Large intestine (tissue), 3 donors: ENCODE measurements at regions not wholly inside any gene's neighbourhood (a gene's known extent, or its start where the extent isn't known, plus 50 kb on each side); places are given as distances from the start of the nearest gene placed in this dataset.

Source experiments
- DNase-seq, 2 donors: peaks; one replicate each; pipeline versions ENCODE4 v3.0.0 to v3.0.0-alpha.2; 2013
- H3K27ac ChIP-seq: one replicate; pipeline ENCODE4 v1.5.1; 2013; ENCODE audit warnings: low read length
- H3K27me3 ChIP-seq: 2 replicates; pipeline ENCODE4 v1.6.1; 2013; ENCODE audit warnings: low read length; ENCODE audit not compliant: control insufficient read depth, insufficient read depth
- H3K36me3 ChIP-seq: 2 replicates; pipeline ENCODE4 v1.6.1; 2013; ENCODE audit warnings: low read length; ENCODE audit not compliant: control insufficient read depth, insufficient read depth
- H3K4me1 ChIP-seq: one replicate; pipeline ENCODE4 v1.6.1; 2013; ENCODE audit warnings: low read length; ENCODE audit not compliant: control insufficient read depth, insufficient read depth
- H3K4me3 ChIP-seq: one replicate; pipeline ENCODE4 v1.5.1; 2013; ENCODE audit warnings: low read length
- H3K9me3 ChIP-seq: one replicate; pipeline ENCODE4 v1.6.1; 2013; ENCODE audit warnings: mild to moderate bottlenecking, low read depth, low read length, moderate library complexity; ENCODE audit not compliant: control insufficient read depth
- WGBS: methylation state at CpG from one replicate; pipeline ENCODE4 v1.1.5; 2013; ENCODE audit warnings: low lambda C conversion rate; ENCODE audit not compliant: insufficient coverage; 5-methylcytosine and 5-hydroxymethylcytosine counted together

DNA sequence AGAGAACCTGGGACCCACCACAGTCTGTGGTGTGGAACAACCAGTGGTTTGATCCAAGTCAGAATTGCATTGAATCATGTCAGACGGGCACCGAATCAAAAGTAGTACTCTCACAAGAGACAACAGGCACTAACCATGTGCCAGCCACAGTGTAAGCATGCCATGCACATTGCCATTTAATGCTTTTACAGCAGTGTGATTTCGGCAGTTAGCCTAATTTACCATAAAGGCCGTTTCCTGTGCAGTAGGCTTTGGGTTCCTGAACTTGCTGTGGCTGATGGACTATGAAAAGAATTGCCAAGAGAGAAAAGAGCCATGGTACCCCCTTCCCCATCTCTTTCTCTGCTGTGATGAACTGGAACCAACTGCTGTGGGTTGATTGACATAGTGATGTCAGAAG is 540.6 kb downstream of the EBF1 start:
- no peak overlapping the region for H3K27ac ChIP-seq
- no peak overlapping the region for H3K4me3 ChIP-seq
- H3K9me3 ChIP-seq: peaks cover 3% of the 10 kb centered on the region
- H3K36me3 ChIP-seq: no peaks in the 10 kb centered on the region
- H3K27me3 ChIP-seq: no peaks in the 10 kb centered on the region
- H3K4me1 ChIP-seq: no peaks in the 10 kb centered on the region
- DNase-seq: no peak
- 80% methylated on average over 1 of the region's 4 CpGs for WGBS

- H3K9me3 ChIP-seq: peaks cover 3% of the 10 kb centered on the region
- no peak overlapping the region for H3K27ac ChIP-seq
- no peaks in the 10 kb centered on the region for H3K27me3 ChIP-seq
- 88% methylated on average over 2 of the region's 5 CpGs for WGBS
- no peak overlapping the region for H3K4me3 ChIP-seq
- no peak for DNase-seq
- no peaks in the 10 kb centered on the region for H3K36me3 ChIP-seq
- no peaks in the 10 kb centered on the region for H3K4me1 ChIP-seq
Measured at GRCh38 chr5:158553962-158554336, 545.8 kb downstream of the EBF1 start.

GRCh38 chr5:158553195-158553961 is 546.3 kb downstream of the EBF1 start:
- no peak overlapping the region for H3K4me3 ChIP-seq
- H3K36me3 ChIP-seq: no peaks in the 10 kb centered on the region
- no peak overlapping the region for H3K27ac ChIP-seq
- peaks cover 3% of the 10 kb centered on the region for H3K9me3 ChIP-seq
- no peaks in the 10 kb centered on the region for H3K27me3 ChIP-seq
- WGBS: no CpG with 5 or more reads among the region's 8 CpGs
- H3K4me1 ChIP-seq: no peaks in the 10 kb centered on the region
- DNase-seq: no peak

- DNase-seq: no peak
- Histone ChIP-seq H3K9me3 (peaks cover 3% of the 10 kb centered on the region), H3K4me1 (no peaks in the 10 kb centered on the region), H3K4me3 (no peak overlapping the region), H3K36me3 (no peaks in the 10 kb centered on the region), H3K27ac (no peak overlapping the region), H3K27me3 (no peaks in the 10 kb centered on the region)
- 93% methylated on average over 2 of the region's 4 CpGs for WGBS
Measured at GRCh38 chr5:158552241-158552640, 547.5 kb downstream of the EBF1 start.

GRCh38 chr5:158549311-158549710 is 550.4 kb downstream of the EBF1 start:
- H3K27ac ChIP-seq: no peak overlapping the region
- no peaks in the 10 kb centered on the region for H3K27me3 ChIP-seq
- no peaks in the 10 kb centered on the region for H3K9me3 ChIP-seq
- H3K4me3 ChIP-seq: no peak overlapping the region
- no peaks in the 10 kb centered on the region for H3K4me1 ChIP-seq
- DNase-seq: no peak
- H3K36me3 ChIP-seq: no peaks in the 10 kb centered on the region
- WGBS: no CpG with 5 or more reads among the region's 4 CpGs

- Histone ChIP-seq H3K27ac (no peak overlapping the region), H3K4me3 (no peak overlapping the region), H3K4me1 (no peaks in the 10 kb centered on the region), H3K9me3 (no peaks in the 10 kb centered on the region), H3K27me3 (no peaks in the 10 kb centered on the region), H3K36me3 (no peaks in the 10 kb centered on the region)
- no peak for DNase-seq
- WGBS: 100% methylated on average over 1 of the region's 9 CpGs
Measured at GRCh38 chr5:158546748-158547147, 553.0 kb downstream of the EBF1 start.

GRCh38 chr5:158545949-158546530 is 553.7 kb downstream of the EBF1 start:
- H3K4me1 ChIP-seq: no peaks in the 10 kb centered on the region
- no peaks in the 10 kb centered on the region for H3K9me3 ChIP-seq
- whole genome bisulfite sequencing: 70% methylated on average over 2 of the region's 2 CpGs
- no peaks in the 10 kb centered on the region for H3K36me3 ChIP-seq
- no peaks in the 10 kb centered on the region for H3K27me3 ChIP-seq
- no peak for DNase-seq
- no peak overlapping the region for H3K27ac ChIP-seq
- H3K4me3 ChIP-seq: no peak overlapping the region

DNA sequence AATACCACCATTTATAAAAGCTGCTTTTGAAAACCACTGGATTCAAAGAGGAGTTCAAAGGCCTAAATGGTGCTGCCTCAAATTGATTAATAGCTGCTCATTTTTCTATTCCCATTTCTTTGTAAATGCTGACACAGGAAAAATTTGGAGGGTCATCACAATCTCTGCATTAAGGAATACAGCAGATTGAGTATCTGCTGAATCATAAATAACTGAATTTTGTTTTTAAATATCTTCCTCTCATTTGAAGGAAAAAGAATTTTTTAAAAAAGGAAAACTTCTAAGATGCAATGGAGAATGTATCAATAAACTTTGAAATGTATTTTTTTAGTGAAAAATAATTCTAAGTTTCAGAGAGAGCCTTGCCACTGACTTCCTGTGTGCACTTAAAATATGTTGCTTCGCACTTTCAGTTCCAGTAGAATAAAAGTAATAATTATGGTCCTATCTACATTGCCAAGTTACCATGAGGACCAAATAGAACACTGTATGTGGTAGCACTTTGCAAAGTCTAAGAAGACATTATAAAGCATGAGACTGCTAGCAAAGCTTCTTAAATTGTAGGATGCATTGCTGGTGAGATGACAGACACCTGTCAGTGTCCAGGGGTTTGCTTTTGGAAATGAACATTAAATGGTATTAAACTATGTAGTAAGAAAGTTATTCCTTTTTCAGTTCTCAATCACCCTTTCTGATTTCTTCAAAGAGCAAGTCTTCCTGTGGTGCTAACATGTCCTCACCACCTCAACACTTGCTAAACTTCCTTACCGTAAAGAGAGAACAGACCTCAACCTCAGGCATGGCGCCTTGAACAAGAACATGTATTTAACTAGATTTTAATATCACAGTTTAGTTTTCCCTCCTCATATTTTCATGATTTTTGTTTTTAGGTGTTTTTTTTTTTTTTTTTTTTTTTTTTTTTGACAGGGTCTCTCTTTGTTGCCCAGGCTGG is 555.1 kb downstream of the EBF1 start:
- WGBS: 100% methylated on average over 1 of the region's 3 CpGs
- Histone ChIP-seq H3K27me3 (no peaks in the 10 kb centered on the region), H3K36me3 (no peaks in the 10 kb centered on the region), H3K9me3 (no peaks in the 10 kb centered on the region), H3K4me1 (no peaks in the 10 kb centered on the region), H3K4me3 (no peak overlapping the region), H3K27ac (no peak overlapping the region)
- no peak for DNase-seq

GRCh38 chr5:158543539-158544387 is 556.0 kb downstream of the EBF1 start:
- Histone ChIP-seq H3K36me3 (no peaks in the 10 kb centered on the region), H3K4me3 (no peak overlapping the region), H3K4me1 (no peaks in the 10 kb centered on the region), H3K9me3 (no peaks in the 10 kb centered on the region), H3K27me3 (no peaks in the 10 kb centered on the region), H3K27ac (no peak overlapping the region)
- no CpG with 5 or more reads among the region's 6 CpGs for WGBS
- DNase-seq: no peak
